K562 (cell line): ENCODE measurements at regions not wholly inside any gene's neighbourhood (a gene's known extent, or its start where the extent isn't known, plus 50 kb on each side); places are given as distances from the start of the nearest gene placed in this dataset.

Experiments
- ATAC-seq: fragments of 200-7000 bp; cut with Tn5 transposase; 3 replicates; pipeline ENCODE4 v1.9.1; 2020; ENCODE audit warnings: moderate library complexity
- BruUV-seq: library from RNA; stranded (reverse); fragments of 400-500 nt; replicated peaks from 2 replicates; lab custom pipeline; 2021; lab: Mats Ljungman, UMichigan
- CTCF ChIA-PET: fragments of 300-600 bp; formaldehyde crosslinking; extraction: SDS; loops from one replicate; lab custom pipeline; 2021; ENCODE audit warnings: low intra/inter-chr PET ratio; lab: Yijun Ruan, JAX
- POLR2A ChIA-PET: fragments of 300-600, 350-650 bp; sonication (Branson Sonifier 250); formaldehyde crosslinking; extraction: SDS; loops from one replicate; lab custom pipeline; 2021; ENCODE audit warnings: antibody characterized with exemption, inconsistent platforms; lab: Yijun Ruan, JAX
- DNase-seq, 4 experiments: peaks; one replicate each; pipeline versions ENCODE4 v3.0.0 to v3.0.0-alpha.2; 2011 to 2018; ENCODE audit warnings: low spot score in 3 of 4, mixed read lengths in 3 of 4; ENCODE audit errors: extremely low read depth in 1 of 4
- FAIRE-seq: peaks from 2 replicates; lab custom pipeline; 2011; peaks lifted over from hg19 to GRCh38; lab: Jason Lieb, UNC
- H2AFZ ChIP-seq: 2 replicates; pipeline ENCODE4 v1.6.0; 2011; ENCODE audit warnings: low read depth, low read length, control low read depth, inconsistent platforms
- H3K27ac ChIP-seq: fragments of 200-600 bp; 3 replicates; pipeline ENCODE4 v1.8.0; 2011; ENCODE audit warnings: low read depth, mild to moderate bottlenecking, control low read depth, inconsistent platforms, low read length, moderate library complexity, mixed read lengths; ENCODE audit errors: extremely low read depth
- H3K27me3 ChIP-seq, 2 experiments: fragments of 300-600 bp in 1 of 2; 2 replicates in 1 of 2; 3 replicates in 1 of 2; pipeline versions ENCODE4 v1.6.0 to v1.8.0; 2011; ENCODE audit warnings: inconsistent platforms in 2 of 2, low read length in 2 of 2, mild to moderate bottlenecking in 1 of 2, mixed read lengths in 1 of 2, moderate library complexity in 1 of 2; ENCODE audit not compliant: control insufficient read depth in 2 of 2, insufficient read depth in 2 of 2
- H3K36me3 ChIP-seq: fragments of 300-600 bp; 3 replicates; pipeline ENCODE4 v1.8.0; 2011; ENCODE audit warnings: mild to moderate bottlenecking, low read length, inconsistent platforms; ENCODE audit not compliant: control insufficient read depth, insufficient read depth
- H3K4me1 ChIP-seq, 2 experiments: fragments of 200-600 bp in 1 of 2; replicated peaks in 1 of 2; 2 replicates in 1 of 2; 3 replicates in 1 of 2; pipeline versions ENCODE4 v1.5.1 to v1.8.0; 2011; ENCODE audit warnings: inconsistent platforms in 2 of 2, low read length in 2 of 2, mild to moderate bottlenecking in 1 of 2, mixed read lengths in 1 of 2, moderate library complexity in 1 of 2; ENCODE audit not compliant: control insufficient read depth in 2 of 2, insufficient read depth in 2 of 2
- H3K4me2 ChIP-seq: 2 replicates; pipeline ENCODE4 v1.6.1; 2011; ENCODE audit warnings: low read length, control low read depth, inconsistent platforms, mixed read lengths; ENCODE audit not compliant: insufficient read depth
- H3K4me3 ChIP-seq: fragments of 200-600 bp; sonication (generic), shearing (Covaris generic); 2 replicates; pipeline ENCODE4 v1.5.1; 2016; ENCODE audit warnings: control low read depth, inconsistent platforms
- H3K79me2 ChIP-seq: fragments of 200-600 bp; 3 replicates; pipeline ENCODE4 v1.8.0; 2011; ENCODE audit warnings: low read length, inconsistent platforms; ENCODE audit not compliant: control insufficient read depth, insufficient read depth
- H3K9ac ChIP-seq, 2 experiments: 2 replicates each; pipeline versions ENCODE4 v1.6.0 to v1.6.1; 2011; ENCODE audit warnings: low read depth in 2 of 2, low read length in 2 of 2, control low read depth in 1 of 2, inconsistent platforms in 1 of 2, mild to moderate bottlenecking in 1 of 2, mixed read lengths in 1 of 2; ENCODE audit not compliant: insufficient read depth in 1 of 2
- H3K9me1 ChIP-seq: one replicate; pipeline ENCODE4 v1.6.0; 2011; ENCODE audit warnings: inconsistent platforms, mild to moderate bottlenecking, low read length, moderate library complexity; ENCODE audit not compliant: control insufficient read depth, insufficient read depth
- H3K9me3 ChIP-seq: replicated peaks from 2 replicates; pipeline ENCODE4 v1.5.1; 2011; ENCODE audit warnings: low read depth, low read length, inconsistent platforms; ENCODE audit not compliant: control insufficient read depth, insufficient read depth
- H4K20me1 ChIP-seq: replicated peaks from 2 replicates; pipeline ENCODE4 v1.6.1; 2011; ENCODE audit warnings: low read length, inconsistent platforms, mixed read lengths; ENCODE audit not compliant: control insufficient read depth, insufficient read depth
- CBX8 ChIP-seq: fragments of 200-600 bp; sonication (generic); IDR thresholded peaks from 2 replicates; pipeline ENCODE4 v1.6.1; 2012; ENCODE audit warnings: borderline replicate concordance, mixed run types, low read depth, mild to moderate bottlenecking, moderate library complexity, mixed read lengths, low read length, control low read depth, inconsistent platforms; ENCODE audit not compliant: poor library complexity, severe bottlenecking; ENCODE audit errors: extremely low read depth
- HCFC1 ChIP-seq: IDR thresholded peaks from 2 replicates; pipeline ENCODE4 v1.6.1; 2012; ENCODE audit warnings: low read depth, low read length, improper control_type of control experiment
- KLF16 ChIP-seq: IDR thresholded peaks from 2 replicates; pipeline ENCODE4 v1.6.1; 2016; ENCODE audit warnings: antibody characterized with exemption
- LARP7 ChIP-seq: fragments of 450-650 bp; IDR thresholded peaks from 2 replicates; pipeline ENCODE4 v1.6.1; 2016
- MLLT1 ChIP-seq, 2 experiments: fragments of 450-650 bp; IDR thresholded peaks; 2 replicates each; pipeline ENCODE4 v1.6.1; 2016
- MYNN ChIP-seq, 2 experiments: sonication (generic); formaldehyde crosslinking in 1 of 2; IDR thresholded peaks; 2 replicates each; pipeline versions ENCODE4 v1.5.0 to v1.6.1; 2016 to 2020; ENCODE audit warnings: antibody characterized with exemption in 1 of 2, missing genetic modification reagents in 1 of 2
- RAD21 ChIP-seq, 2 experiments: fragments of 250-450 bp in 1 of 2; fragments of 450-650 bp in 1 of 2; sonication (Bioruptor Pico) in 1 of 2; formaldehyde crosslinking in 1 of 2; IDR thresholded peaks in 1 of 2; conservative IDR thresholded peaks in 1 of 2; 2 replicates each; pipeline versions ENCODE4 v1.4.0 to v1.8.0; 2020 to 2022; ENCODE audit warnings: mild to moderate bottlenecking in 2 of 2, moderate library complexity in 1 of 2
- TEAD4 ChIP-seq, 2 experiments: sonication (generic) in 1 of 2; formaldehyde crosslinking in 1 of 2; IDR thresholded peaks; 2 replicates each; pipeline versions ENCODE4 v1.6.1 to v1.8.0; 2012 to 2022; ENCODE audit warnings: borderline replicate concordance in 1 of 2, inconsistent platforms in 1 of 2, low read length in 1 of 2, mild to moderate bottlenecking in 1 of 2, missing genetic modification reagents in 1 of 2
- USF2 ChIP-seq: sonication (generic); formaldehyde crosslinking; IDR thresholded peaks from 2 replicates; pipeline ENCODE4 v1.5.0; 2020; ENCODE audit warnings: missing genetic modification reagents
- ZKSCAN8 ChIP-seq: fragments of 200-800 bp; sonication (Bioruptor generic); IDR thresholded peaks from 2 replicates; pipeline ENCODE4 v1.6.1; 2016; ENCODE audit warnings: missing genetic modification characterization, missing compliant biosample characterization
- ZNF232 ChIP-seq: sonication (generic); formaldehyde crosslinking; IDR thresholded peaks from 2 replicates; pipeline ENCODE4 v1.8.0; 2022; ENCODE audit warnings: mild to moderate bottlenecking, missing genetic modification reagents
- WGBS: fragments of 100-300 bp; shearing (Covaris generic); methylation state at CpG from one replicate; pipeline ENCODE4 v1.1.6; 2016; ENCODE audit warnings: low coverage, mixed read lengths; ENCODE audit not compliant: insufficient coverage; ENCODE audit errors: missing lambda C conversion rate; 5-methylcytosine and 5-hydroxymethylcytosine counted together
- in situ Hi-C: fragments of 300-500 bp; cut with MboI; formaldehyde crosslinking; loops from 4 replicates; pipeline ENCODE4 v1.15.0; 2018; ENCODE audit warnings: inconsistent platforms, mixed read lengths
- intact Hi-C: fragments of 100-400 bp; cut with micrococcal nuclease; formaldehyde crosslinking; loops from 2 replicates; pipeline ENCODE4 v1.14.2; 2022

DNA sequence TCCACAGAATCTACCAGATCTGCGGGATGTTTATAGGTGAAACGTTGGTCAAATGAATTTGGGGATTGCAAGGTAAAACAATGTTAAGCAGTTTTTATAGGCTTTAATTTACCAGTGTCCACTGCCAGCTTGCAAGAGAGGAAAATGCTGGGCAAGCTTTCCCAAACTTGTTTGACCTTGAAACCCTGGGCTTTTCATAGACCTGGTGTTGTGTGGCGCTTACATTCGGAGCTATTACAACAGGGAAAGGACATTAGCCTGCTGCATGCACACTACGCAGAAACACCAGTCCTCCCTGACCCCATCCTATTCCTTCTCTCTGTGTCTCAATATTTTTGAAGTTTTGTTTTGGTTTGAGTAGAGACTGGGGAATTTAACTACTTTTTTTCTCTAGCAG lies 59.6 kb upstream of the AGPS start:
- no peaks in the 10 kb centered on the region for H3K9me3 ChIP-seq
- intact Hi-C loops (loop anchor here (1.0 to 10.0 kb wide), 3 partner anchors 70 to 169 kb away; no protein-coding TSS in a partner anchor), in situ Hi-C loops (loop anchor here (5.0 to 10.0 kb wide), 5 partner anchors 71 to 422 kb away; partner anchors contain the start of gene NFE2L2)
- H3K9ac ChIP-seq = peak overlapping the region in 1 of 2 experiments; percentile 11; a peak in 1 of 4 replicates
- TF ChIP-seq ZKSCAN8 (CRISPR knock-in tag) = 0 out of 2 replicates have a peak, but pooled peaks have one; percentile 10
- TF ChIP-seq CBX8 = no peak
- no peaks in the 10 kb centered on the region for H3K79me2 ChIP-seq
- ChIA-PET CTCF (interaction anchor here (1.5 to 7.5 kb wide), 3 partner anchors 70 to 168 kb away, joined by 13 to 80 read pairs (median 69); no protein-coding TSS in a partner anchor), POLR2A (interaction anchor here (1.1 to 2.0 kb wide), 2 partner anchors 49 to 168 kb away, joined by 3 to 9 read pairs; no protein-coding TSS in a partner anchor)
- peak overlapping the region; percentile 43; the same call in 2 of the 3 replicates for H3K27ac ChIP-seq
- BruUV-seq = no TSS peak
- no peaks in the 10 kb centered on the region for H4K20me1 ChIP-seq
- H3K4me2 ChIP-seq = no peak overlapping the region
- H2AFZ ChIP-seq = peak overlapping the region; percentile 80
- H3K36me3 ChIP-seq = peaks cover 25% of the 10 kb centered on the region
- ATAC-seq (no peak), DNase-seq (no peak), FAIRE-seq (no peak)
- 27% methylated on average over 5 of the region's 5 CpGs for WGBS
- H3K9me1 ChIP-seq = no peaks in the 10 kb centered on the region
- no peaks in the 10 kb centered on the region for H3K27me3 ChIP-seq
- no peak overlapping the region for H3K4me3 ChIP-seq
- peaks cover 0 to 17% of the 10 kb centered on the region in 2 experiments; a peak in 3 of 5 replicates for H3K4me1 ChIP-seq

GRCh38 chr2:177334940-177335543 lies 57.5 kb upstream of the AGPS start:
- Histone ChIP-seq H3K4me1 (peaks cover 0 to 17% of the 10 kb centered on the region in 2 experiments; a peak in 2 of 5 replicates), H4K20me1 (no peaks in the 10 kb centered on the region), H3K9me3 (no peaks in the 10 kb centered on the region), H3K79me2 (no peaks in the 10 kb centered on the region), H3K4me3 (no peak overlapping the region), H3K4me2 (no peak overlapping the region), H2AFZ (no peak overlapping the region), H3K9me1 (no peaks in the 10 kb centered on the region), H3K27me3 (no peaks in the 10 kb centered on the region), H3K9ac (no peak overlapping the region), H3K36me3 (peaks cover 25% of the 10 kb centered on the region), H3K27ac (no peak overlapping the region)
- peak; percentile 69 for ATAC-seq
- BruUV-seq = no TSS peak
- in situ Hi-C loops (loop anchor here (5.0 to 10.0 kb wide), 5 partner anchors 73 to 420 kb away; partner anchors contain the start of gene NFE2L2), intact Hi-C loops (loop anchor here (1.0 to 10.0 kb wide), 5 partner anchors 81 to 423 kb away; no protein-coding TSS in a partner anchor)
- peak; percentile 55 to 79 (median 72) for DNase-seq
- FAIRE-seq = peak; percentile 80
- CTCF ChIA-PET = interaction anchor here (0.6 to 7.5 kb wide), 13 partner anchors 13 to 1583 kb away, joined by 3 to 80 read pairs (median 4); partner anchors contain the start of gene NFE2L2
- POLR2A ChIA-PET = no interaction called here
- 45% methylated on average over 2 of the region's 2 CpGs for WGBS
- TF ChIP-seq MYNN (IDR thresholded peaks at IDR 0.05) = no peak; the same call in 1 of the 2 replicates
- no peak for TF ChIP-seq MYNN (CRISPR knock-in tag; IDR thresholded peaks at IDR 0.05)
- TF ChIP-seq TEAD4 (IDR thresholded peaks at IDR 0.05; ENCODE audit: low read length) = no peak
- TF ChIP-seq TEAD4 (CRISPR knock-in tag; IDR thresholded peaks at IDR 0.05; ENCODE audit: borderline replicate concordance) = no peak
- no peak for TF ChIP-seq LARP7
- no peak for TF ChIP-seq ZNF232
- TF ChIP-seq HCFC1 = no peak
- no peak for TF ChIP-seq USF2 (CRISPR knock-in tag)
- TF ChIP-seq KLF16 = peak; percentile 53; the same call in 1 of the 2 replicates
- no peak for TF ChIP-seq MLLT1 (IDR thresholded peaks at IDR 0.05)
- peak; percentile 98 for TF ChIP-seq RAD21 (CRISPR knock-in tag; conservative IDR thresholded peaks at IDR 0.05 in 1 of 2, IDR thresholded peaks at IDR 0.05 in 1 of 2)
